Prostate gland (tissue), 2 donors: ENCODE measurements at regions not wholly inside any gene's neighbourhood (a gene's known extent, or its start where the extent isn't known, plus 50 kb on each side); places are given as distances from the start of the nearest gene placed in this dataset.

ENCODE experiments used
- DNase-seq: peaks from one replicate; pipeline ENCODE4 v3.0.0-alpha.2; 2019; ENCODE audit warnings: low spot score
- H3K27ac ChIP-seq, 2 donors: fragments of 200-600 bp; sonication (generic); 2 replicates each; pipeline ENCODE4 v1.5.1; 2017 to 2019
- H3K27me3 ChIP-seq: fragments of 200-600 bp; sonication (generic); replicated peaks from 2 replicates; pipeline ENCODE4 v1.5.1; 2019; ENCODE audit not compliant: insufficient read depth
- H3K36me3 ChIP-seq, 2 donors: fragments of 200-600 bp; sonication (generic); 1 replicate in 1 of 2; 2 replicates in 1 of 2; pipeline versions ENCODE4 v1.5.1 to v1.8.1; 2017 to 2019
- H3K4me1 ChIP-seq: fragments of 200-600 bp; sonication (generic); replicated peaks from 2 replicates; pipeline ENCODE4 v1.5.1; 2019
- H3K4me3 ChIP-seq, 2 donors: fragments of 200-600 bp; sonication (generic); 2 replicates each; pipeline ENCODE4 v1.5.1; 2017 to 2019
- H3K9me3 ChIP-seq: fragments of 200-600 bp; sonication (generic); 2 replicates; pipeline ENCODE4 v1.5.1; 2017
- CTCF ChIP-seq, 4 experiments: fragments of 200-600 bp in 2 of 4; fragments of 450-650 bp in 2 of 4; sonication (generic) in 2 of 4; IDR thresholded peaks; 1 replicate in 3 of 4; 2 replicates in 1 of 4; pipeline ENCODE4 v1.5.1; 2016 to 2019; ENCODE audit warnings: antibody characterized with exemption in 4 of 4, mild to moderate bottlenecking in 2 of 4, moderate library complexity in 2 of 4
- POLR2A ChIP-seq: fragments of 450-650 bp; IDR thresholded peaks from one replicate; pipeline ENCODE4 v1.6.1; 2016; ENCODE audit warnings: antibody characterized with exemption, mild to moderate bottlenecking
- POLR2AphosphoS5 ChIP-seq: sonication (generic); formaldehyde crosslinking; IDR thresholded peaks from one replicate; pipeline ENCODE4 v1.6.1; 2017; ENCODE audit warnings: antibody characterized with exemption
- WGBS: methylation state at CpG from one replicate; pipeline ENCODE4 v1.1.5; 2018; 5-methylcytosine and 5-hydroxymethylcytosine counted together
- intact Hi-C: fragments of 100-400 bp; cut with DNase I; formaldehyde crosslinking; loops from one replicate; pipeline ENCODE4 v1.14.2; 2022

- intact Hi-C loops = no loop called here
- WGBS = 96% methylated on average over 10 of the region's 10 CpGs
- Histone ChIP-seq H3K9me3 (no peaks in the 10 kb centered on the region), H3K4me1 (no peaks in the 10 kb centered on the region), H3K36me3 (no peaks in the 10 kb centered on the region), H3K27ac (no peak overlapping the region), H3K27me3 (no peaks in the 10 kb centered on the region), H3K4me3 (no peak overlapping the region)
- DNase-seq = no peak
- no peak for TF ChIP-seq POLR2AphosphoS5
- no peak for TF ChIP-seq POLR2A
- no peak for TF ChIP-seq CTCF (IDR thresholded peaks at IDR 0.05)
Measured at GRCh38 chr1:82843876-82844275, 1043.1 kb downstream of the ADGRL2 start.

- intact Hi-C loops = no loop called here
- Histone ChIP-seq H3K36me3 (no peaks in the 10 kb centered on the region), H3K4me1 (no peaks in the 10 kb centered on the region), H3K27me3 (no peaks in the 10 kb centered on the region), H3K4me3 (no peak overlapping the region), H3K27ac (no peak overlapping the region), H3K9me3 (no peaks in the 10 kb centered on the region)
- WGBS = 45% methylated on average over 2 of the region's 2 CpGs
- DNase-seq = no peak
- TF ChIP-seq CTCF (IDR thresholded peaks at IDR 0.05) = no peak
- no peak for TF ChIP-seq POLR2A
- TF ChIP-seq POLR2AphosphoS5 = no peak
Measured at GRCh38 chr1:82840192-82840591, 1039.5 kb downstream of the ADGRL2 start.

- Histone ChIP-seq H3K4me3 (no peak overlapping the region), H3K4me1 (no peaks in the 10 kb centered on the region), H3K9me3 (no peaks in the 10 kb centered on the region), H3K27me3 (no peaks in the 10 kb centered on the region), H3K27ac (no peak overlapping the region), H3K36me3 (no peaks in the 10 kb centered on the region)
- DNase-seq = no peak
- no peak for TF ChIP-seq POLR2A
- TF ChIP-seq POLR2AphosphoS5 = no peak
- no peak for TF ChIP-seq CTCF (IDR thresholded peaks at IDR 0.05)
- intact Hi-C loops = no loop called here
- 79% methylated on average over 6 of the region's 6 CpGs for WGBS
Measured at GRCh38 chr1:82837766-82838465, 1037.2 kb downstream of the ADGRL2 start.

- no peak for TF ChIP-seq CTCF (IDR thresholded peaks at IDR 0.05)
- no peak for TF ChIP-seq POLR2AphosphoS5
- TF ChIP-seq POLR2A = no peak
Measured at GRCh38 chr1:82836973-82837680, 1036.4 kb downstream of the ADGRL2 start.

More at GRCh38 chr1:82836973-82837680, 1036.4 kb downstream of the ADGRL2 start:
- no peak for DNase-seq
- intact Hi-C loops = no loop called here
- Histone ChIP-seq H3K4me1 (no peaks in the 10 kb centered on the region), H3K9me3 (no peaks in the 10 kb centered on the region), H3K27ac (no peak overlapping the region), H3K4me3 (no peak overlapping the region), H3K27me3 (no peaks in the 10 kb centered on the region), H3K36me3 (no peaks in the 10 kb centered on the region)
- 84% methylated on average over 4 of the region's 4 CpGs for WGBS
